ENCODE measurements at regions not wholly inside any gene's neighbourhood (a gene's known extent, or its start where the extent isn't known, plus 50 kb on each side); places are given as distances from the start of the nearest gene placed in this dataset.
A peak's percentile ranks its signal among the peaks of the same experiment; 100 is the strongest.

- no peak for DNase-seq
These were observed 130.4 kb upstream of the GDF10 start for GRCh38 chr10:47169581-47169980.

DNA sequence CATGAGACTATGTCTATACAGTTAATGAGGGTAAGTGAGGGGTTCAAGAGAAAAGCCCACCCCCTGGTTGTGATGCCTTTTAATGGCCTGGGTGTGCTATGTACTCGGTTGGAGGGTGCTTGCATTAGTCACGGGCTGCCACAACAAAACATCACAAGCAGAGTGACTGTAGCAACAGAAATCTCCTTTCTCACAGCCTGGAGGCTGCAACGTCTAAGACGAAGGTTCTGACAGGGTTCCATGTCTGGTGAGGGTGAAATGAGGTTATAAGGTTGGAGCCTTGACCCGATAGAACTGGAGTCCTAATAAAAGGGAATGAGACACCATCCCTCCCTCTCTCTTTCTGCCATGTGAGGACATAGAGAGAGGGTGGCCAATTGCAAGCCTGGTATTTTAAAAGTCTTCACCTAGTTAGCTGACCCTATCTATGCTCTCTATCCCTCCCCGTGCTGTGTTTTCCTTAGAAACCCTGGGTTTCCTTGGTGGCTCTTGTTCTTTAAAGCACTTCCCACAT is 126.0 kb upstream of the GDF10 start:
- no peak for DNase-seq

DNA sequence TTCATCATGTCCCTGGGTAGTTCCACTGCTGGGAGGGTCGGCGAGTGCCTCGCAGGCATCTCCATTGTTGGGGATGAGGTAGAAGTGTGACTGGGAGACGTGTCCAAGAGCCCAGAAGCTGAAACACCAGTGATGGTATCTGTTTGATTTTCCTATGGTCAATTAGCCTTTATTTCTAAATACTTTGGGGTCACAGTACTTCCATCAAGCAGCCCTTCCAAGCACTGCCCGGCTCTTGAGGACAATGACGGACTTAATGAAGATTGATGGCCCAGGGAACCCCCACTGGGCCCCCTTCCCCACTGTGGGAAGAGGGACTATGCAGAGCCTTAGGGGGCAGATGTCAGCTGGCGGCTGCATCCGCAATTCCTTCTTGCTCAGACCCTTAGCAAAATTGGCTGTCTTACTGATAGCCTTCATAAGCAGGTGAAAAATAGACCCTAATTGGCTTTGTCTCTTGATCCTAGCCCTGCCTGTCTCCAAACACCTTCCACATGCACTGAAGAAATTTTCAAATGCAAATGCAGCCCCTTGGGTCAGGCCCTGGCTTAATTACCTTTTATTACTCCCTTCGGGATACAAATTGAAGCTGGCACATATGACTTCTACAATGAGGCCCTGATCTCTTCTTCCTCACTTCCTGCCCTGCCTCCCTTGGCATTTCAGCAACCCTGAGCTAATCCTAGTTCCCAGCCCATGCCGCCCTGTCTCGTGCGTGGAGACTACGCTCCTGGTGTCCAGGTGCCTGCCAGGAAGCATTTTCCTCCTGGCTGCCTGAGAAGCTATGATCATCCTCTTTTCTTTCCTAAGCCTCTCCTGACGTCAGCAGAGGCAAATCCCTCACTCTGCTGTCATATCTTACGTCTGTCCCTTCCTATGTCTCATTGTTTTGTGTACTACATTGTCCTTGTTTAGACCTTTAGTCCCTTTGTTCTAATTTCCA is 124.5 kb upstream of the GDF10 start:
- no peak for DNase-seq

DNA sequence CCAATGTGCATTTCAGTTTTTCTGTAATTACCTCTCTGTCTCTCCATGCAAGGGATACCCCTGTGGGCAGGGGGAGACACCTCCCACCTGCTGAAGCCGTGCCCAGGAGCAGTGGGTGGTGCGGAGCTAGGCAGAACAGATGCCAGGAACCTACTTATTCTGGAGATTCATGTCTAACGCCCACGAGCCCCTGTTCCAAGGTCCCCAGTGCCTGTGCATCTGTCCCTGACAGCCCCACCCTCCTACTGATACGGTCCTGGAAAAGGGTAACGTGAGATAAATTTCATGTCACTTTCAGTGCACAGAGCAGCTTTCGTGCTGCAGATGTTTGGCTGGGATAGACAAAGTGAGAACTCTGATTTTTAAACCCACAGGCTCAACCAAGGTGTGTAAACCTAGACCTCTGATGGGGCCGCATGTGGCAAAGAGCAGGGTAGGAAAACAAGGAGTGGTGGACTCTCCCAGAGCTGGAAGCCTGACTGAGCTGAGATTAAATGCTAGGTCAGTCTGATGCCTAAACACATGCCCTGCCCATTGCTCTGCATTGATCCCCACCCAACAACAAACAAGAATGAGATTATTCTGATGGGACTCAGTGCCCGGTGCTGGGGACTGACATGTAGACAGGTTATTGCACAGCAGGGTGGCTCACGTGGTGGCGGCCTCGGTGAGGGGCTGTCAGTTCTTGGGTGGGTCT is 123.6 kb upstream of the GDF10 start:
- DNase-seq, result no peak

GRCh38 chr10:47176903-47177868 is 122.8 kb upstream of the GDF10 start:
- DNase-seq, result peak; percentile 41

GRCh38 chr10:47178537-47179290 is 121.3 kb upstream of the GDF10 start:
- DNase-seq, result no peak

GRCh38 chr10:47179291-47179647 is 120.7 kb upstream of the GDF10 start:
- DNase-seq, result no peak

- no peak for DNase-seq
These were observed 118.7 kb upstream of the GDF10 start for GRCh38 chr10:47181052-47181849.

GRCh38 chr10:47182934-47183703 is 116.9 kb upstream of the GDF10 start:
- no peak for DNase-seq

GRCh38 chr10:47183704-47184041 is 116.3 kb upstream of the GDF10 start:
- DNase-seq, result no peak

DNA sequence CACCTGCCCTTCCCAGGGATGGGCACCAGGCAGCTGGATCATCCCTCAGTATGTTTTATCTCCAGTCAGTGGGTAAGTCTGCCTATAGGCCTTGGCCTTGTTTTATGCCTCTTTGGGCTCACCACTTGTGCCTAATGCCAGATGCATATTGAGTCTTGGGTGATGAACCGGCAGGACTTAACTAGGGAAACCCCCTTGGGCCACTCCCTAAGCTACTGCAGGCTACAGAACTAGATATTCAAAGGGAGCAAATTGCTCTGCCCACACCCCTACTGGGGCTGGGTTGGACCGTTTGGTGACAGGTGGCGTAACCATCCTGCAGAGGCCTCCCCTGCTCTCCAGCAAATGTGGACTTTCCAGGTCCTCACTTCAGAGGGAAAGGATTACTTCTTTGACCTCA is 115.7 kb upstream of the GDF10 start:
- DNase-seq, result no peak

- DNase-seq, result no peak
These were observed 115.2 kb upstream of the GDF10 start for GRCh38 chr10:47184724-47185330.

DNA sequence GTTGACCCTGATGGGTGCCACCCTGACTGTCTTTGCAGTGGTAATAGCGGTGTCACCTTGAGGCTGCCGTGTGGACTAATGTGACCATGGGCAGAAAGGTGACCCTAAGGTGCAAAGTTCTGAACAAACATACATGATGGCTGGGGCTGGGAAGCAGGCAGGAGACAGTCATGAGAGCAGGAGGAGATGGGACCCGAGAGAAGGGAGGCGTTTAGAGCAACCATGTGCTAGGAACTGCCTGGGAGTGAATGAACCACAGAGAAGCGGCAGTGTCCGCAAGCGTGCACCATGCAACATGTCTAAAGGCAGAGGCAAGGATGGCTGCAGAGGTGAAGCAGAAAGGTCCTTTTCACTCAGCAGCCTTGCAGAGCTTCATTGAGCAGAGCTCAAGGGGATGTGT is 113.1 kb upstream of the GDF10 start:
- no peak for DNase-seq

- no peak for DNase-seq
These were observed 112.4 kb upstream of the GDF10 start for GRCh38 chr10:47187592-47187991.

GRCh38 chr10:47188156-47188555 is 111.8 kb upstream of the GDF10 start:
- DNase-seq, result no peak

DNA sequence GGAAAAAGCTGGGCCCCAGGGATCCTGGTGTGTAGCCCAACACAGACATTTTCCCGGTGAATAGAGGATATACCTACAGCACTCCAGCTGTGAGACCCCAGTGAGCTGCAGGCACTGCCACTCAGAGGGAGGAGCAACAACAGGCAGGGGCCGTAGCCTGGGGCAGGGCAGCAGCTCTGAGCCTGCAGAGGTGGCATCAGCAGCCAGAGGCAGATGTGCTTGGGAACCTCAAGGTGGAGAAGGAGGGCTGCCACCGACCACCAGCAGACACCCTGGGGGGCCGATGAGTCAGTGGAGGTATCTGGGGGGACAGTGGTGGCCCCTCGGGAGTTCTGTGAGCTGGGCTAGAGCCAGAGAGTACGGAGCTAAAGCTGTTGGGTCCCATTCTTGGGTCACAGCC is 110.2 kb upstream of the GDF10 start:
- no peak for DNase-seq

- no peak for DNase-seq
These were observed 109.7 kb upstream of the GDF10 start for GRCh38 chr10:47190301-47190700.

GRCh38 chr10:47190802-47191450 is 109.1 kb upstream of the GDF10 start:
- no peak for DNase-seq

GRCh38 chr10:47192273-47192672 is 107.7 kb upstream of the GDF10 start:
- DNase-seq, result no peak

GRCh38 chr10:47193666-47194065 is 106.3 kb upstream of the GDF10 start:
- DNase-seq, result no peak
